Mesendoderm (in vitro differentiated cells): ENCODE measurements at regions not wholly inside any gene's neighbourhood (a gene's known extent, or its start where the extent isn't known, plus 50 kb on each side); places are given as distances from the start of the nearest gene placed in this dataset.
"Not testable (repeated sequence)": the region's sequence is repeated elsewhere in the genome, so short reads cannot be mapped to it uniquely, and the experiment has no call there.

Experiments used
- DNase-seq: peaks from one replicate; pipeline ENCODE4 v3.0.0; 2013
- H2AK5ac ChIP-seq: 2 replicates; pipeline ENCODE4 v1.6.1; 2013; ENCODE audit warnings: low read length, inconsistent platforms
- H2BK120ac ChIP-seq: 2 replicates; pipeline ENCODE4 v1.6.1; 2013; ENCODE audit warnings: low read depth, mild to moderate bottlenecking, low read length, moderate library complexity, mixed read lengths
- H2BK15ac ChIP-seq: replicated peaks from 2 replicates; pipeline ENCODE4 v1.6.1; 2013; ENCODE audit warnings: low read depth, mild to moderate bottlenecking, moderate library complexity
- H2BK5ac ChIP-seq: 2 replicates; pipeline ENCODE4 v1.6.1; 2013; ENCODE audit warnings: low read length, inconsistent platforms
- H3K18ac ChIP-seq: 2 replicates; pipeline ENCODE4 v1.6.1; 2013; ENCODE audit warnings: mild to moderate bottlenecking, low read length, mixed read lengths
- H3K23ac ChIP-seq: one replicate; pipeline ENCODE4 v1.6.1; 2013; ENCODE audit warnings: low read length
- H3K27ac ChIP-seq: 2 replicates; pipeline ENCODE4 v1.5.1; 2013; ENCODE audit warnings: low read depth, mild to moderate bottlenecking, inconsistent platforms, low read length, moderate library complexity
- H3K27me3 ChIP-seq: 2 replicates; pipeline ENCODE4 v1.6.1; 2013; ENCODE audit warnings: low read length, control low read depth, mild to moderate bottlenecking, inconsistent platforms; ENCODE audit not compliant: insufficient read depth, poor library complexity
- H3K36me3 ChIP-seq: 2 replicates; pipeline ENCODE4 v1.6.1; 2013; ENCODE audit warnings: low read length, inconsistent platforms; ENCODE audit not compliant: control insufficient read depth, insufficient read depth
- H3K4ac ChIP-seq: one replicate; pipeline ENCODE4 v1.6.1; 2013; ENCODE audit warnings: low read depth, mild to moderate bottlenecking, low read length, moderate library complexity
- H3K4me1 ChIP-seq: 2 replicates; pipeline ENCODE4 v1.6.1; 2013; ENCODE audit warnings: low read depth, low read length, inconsistent platforms; ENCODE audit not compliant: control insufficient read depth
- H3K4me2 ChIP-seq: 2 replicates; pipeline ENCODE4 v1.6.1; 2013; ENCODE audit warnings: low read length
- H3K4me3 ChIP-seq: 2 replicates; pipeline ENCODE4 v1.5.1; 2013; ENCODE audit warnings: mild to moderate bottlenecking, low read length
- H3K56ac ChIP-seq: one replicate; pipeline ENCODE4 v1.6.1; 2013; ENCODE audit warnings: low read length
- H3K79me1 ChIP-seq: 2 replicates; pipeline ENCODE4 v1.6.1; 2013; ENCODE audit warnings: low read length, inconsistent platforms
- H3K79me2 ChIP-seq: 2 replicates; pipeline ENCODE4 v1.6.1; 2013; ENCODE audit warnings: mild to moderate bottlenecking, low read length; ENCODE audit not compliant: control insufficient read depth, insufficient read depth
- H3K9ac ChIP-seq: 2 replicates; pipeline ENCODE4 v1.6.1; 2013; ENCODE audit warnings: low read length, inconsistent platforms
- H4K5ac ChIP-seq: one replicate; pipeline ENCODE4 v1.6.1; 2013; ENCODE audit warnings: low read length
- H4K8ac ChIP-seq: one replicate; pipeline ENCODE4 v1.6.1; 2013; ENCODE audit warnings: low read depth, mild to moderate bottlenecking, control low read depth, low read length, moderate library complexity
- WGBS: extraction: QIAGEN DNeasy Blood & Tissue Kit; methylation state at CpG from one replicate; pipeline ENCODE4 v1.1.7; 2013; ENCODE audit warnings: low lambda C conversion rate, missing lambda C conversion rate; ENCODE audit not compliant: insufficient coverage; ENCODE audit errors: extremely low coverage; 5-methylcytosine and 5-hydroxymethylcytosine counted together

- Histone ChIP-seq H3K4me3 (no peak overlapping the region), H3K4me1 (no peaks in the 10 kb centered on the region), H3K56ac (no peak overlapping the region), H4K8ac (no peak overlapping the region), H2BK5ac (no peak overlapping the region), H3K4me2 (no peak overlapping the region), H3K4ac (no peak overlapping the region), H2AK5ac (no peak overlapping the region), H3K27me3 (no peaks in the 10 kb centered on the region), H3K9ac (no peak overlapping the region), H2BK120ac (no peak overlapping the region), H3K36me3 (no peaks in the 10 kb centered on the region), H3K18ac (no peak overlapping the region), H2BK15ac (no peak overlapping the region), H3K79me1 (no peaks in the 10 kb centered on the region), H4K5ac (no peak overlapping the region), H3K27ac (no peak overlapping the region), H3K23ac (no peak overlapping the region), H3K79me2 (no peaks in the 10 kb centered on the region)
- DNase-seq = no peak
These were observed 345.6 kb downstream of the ADAMTS20 start for GRCh38 chr12:43206396-43206795.

- no peak overlapping the region for H2BK5ac ChIP-seq
- no peak overlapping the region for H2AK5ac ChIP-seq
- no peak overlapping the region for H3K4me2 ChIP-seq
- no peaks in the 10 kb centered on the region for H3K4me1 ChIP-seq
- no peaks in the 10 kb centered on the region for H3K27me3 ChIP-seq
- H3K79me1 ChIP-seq = no peaks in the 10 kb centered on the region
- no peak overlapping the region for H3K56ac ChIP-seq
- H4K8ac ChIP-seq = no peak overlapping the region
- no peak overlapping the region for H3K23ac ChIP-seq
- H2BK120ac ChIP-seq = no peak overlapping the region
- H3K79me2 ChIP-seq = no peaks in the 10 kb centered on the region
- no peak overlapping the region for H2BK15ac ChIP-seq
- DNase-seq = no peak
- H4K5ac ChIP-seq = no peak overlapping the region
- no peak overlapping the region for H3K18ac ChIP-seq
- no CpG with 5 or more reads among the region's 2 CpGs for WGBS
- no peak overlapping the region for H3K4me3 ChIP-seq
- no peaks in the 10 kb centered on the region for H3K36me3 ChIP-seq
- no peak overlapping the region for H3K4ac ChIP-seq
- no peak overlapping the region for H3K9ac ChIP-seq
- no peak overlapping the region for H3K27ac ChIP-seq
These were observed 353.4 kb downstream of the ADAMTS20 start for GRCh38 chr12:43198608-43199007.

GRCh38 chr12:43196268-43196907 is 355.6 kb downstream of the ADAMTS20 start:
- H3K4me3 ChIP-seq = no peak overlapping the region
- no peak overlapping the region for H3K4ac ChIP-seq
- H2AK5ac ChIP-seq = no peak overlapping the region
- H3K18ac ChIP-seq = no peak overlapping the region
- no peak overlapping the region for H3K27ac ChIP-seq
- no peak overlapping the region for H2BK15ac ChIP-seq
- DNase-seq = no peak
- no peak overlapping the region for H2BK5ac ChIP-seq
- no peak overlapping the region for H2BK120ac ChIP-seq
- no peak overlapping the region for H4K8ac ChIP-seq
- H3K79me2 ChIP-seq = no peaks in the 10 kb centered on the region
- H3K36me3 ChIP-seq = no peaks in the 10 kb centered on the region
- H3K4me2 ChIP-seq = no peak overlapping the region
- H4K5ac ChIP-seq = no peak overlapping the region
- no peak overlapping the region for H3K23ac ChIP-seq
- H3K4me1 ChIP-seq = no peaks in the 10 kb centered on the region
- H3K9ac ChIP-seq = no peak overlapping the region
- no peaks in the 10 kb centered on the region for H3K27me3 ChIP-seq
- no peaks in the 10 kb centered on the region for H3K79me1 ChIP-seq
- H3K56ac ChIP-seq = no peak overlapping the region
- no CpG with 5 or more reads among the region's 2 CpGs for WGBS

- not testable (repeated sequence) for H3K36me3 ChIP-seq
These were observed 358.9 kb downstream of the ADAMTS20 start for GRCh38 chr12:43193096-43193495.

GRCh38 chr12:43192442-43192841 is 359.6 kb downstream of the ADAMTS20 start:
- not testable (repeated sequence) for H3K56ac ChIP-seq, H2AK5ac ChIP-seq, H4K5ac ChIP-seq, H3K27me3 ChIP-seq, H3K27ac ChIP-seq, H2BK5ac ChIP-seq, H2BK120ac ChIP-seq, H3K9ac ChIP-seq, H3K23ac ChIP-seq, H3K4me2 ChIP-seq, H3K4me3 ChIP-seq, DNase-seq, H3K18ac ChIP-seq, H3K79me2 ChIP-seq, H4K8ac ChIP-seq, H2BK15ac ChIP-seq, H3K79me1 ChIP-seq, H3K4ac ChIP-seq, H3K36me3 ChIP-seq, H3K4me1 ChIP-seq
- WGBS = no CpG with 5 or more reads among the region's 2 CpGs

More at GRCh38 chr12:43193096-43193495, 358.9 kb downstream of the ADAMTS20 start:
- H4K8ac ChIP-seq, H3K23ac ChIP-seq, H3K4me2 ChIP-seq, H3K18ac ChIP-seq, H3K27ac ChIP-seq, H2BK5ac ChIP-seq, H2BK15ac ChIP-seq, H2BK120ac ChIP-seq, H3K9ac ChIP-seq, H3K4me1 ChIP-seq, H3K79me2 ChIP-seq, H3K56ac ChIP-seq, H3K79me1 ChIP-seq, DNase-seq, H3K4ac ChIP-seq, H3K27me3 ChIP-seq, H4K5ac ChIP-seq, H3K4me3 ChIP-seq, H2AK5ac ChIP-seq: not testable (repeated sequence)
- no CpG with 5 or more reads among the region's 2 CpGs for WGBS

- no peak overlapping the region for H2BK120ac ChIP-seq
- no peaks in the 10 kb centered on the region for H3K4me1 ChIP-seq
- no peak for DNase-seq
- H4K5ac ChIP-seq = no peak overlapping the region
- H3K23ac ChIP-seq = no peak overlapping the region
- no peak overlapping the region for H2AK5ac ChIP-seq
- H3K79me2 ChIP-seq = no peaks in the 10 kb centered on the region
- no peaks in the 10 kb centered on the region for H3K27me3 ChIP-seq
- H3K36me3 ChIP-seq = no peaks in the 10 kb centered on the region
- no CpG with 5 or more reads among the region's 4 CpGs for WGBS
- H3K56ac ChIP-seq = no peak overlapping the region
- no peak overlapping the region for H2BK5ac ChIP-seq
- H3K79me1 ChIP-seq = no peaks in the 10 kb centered on the region
- H3K4me3 ChIP-seq = no peak overlapping the region
- H3K18ac ChIP-seq = no peak overlapping the region
- no peak overlapping the region for H4K8ac ChIP-seq
- no peak overlapping the region for H3K4me2 ChIP-seq
- no peak overlapping the region for H3K27ac ChIP-seq
- no peak overlapping the region for H3K9ac ChIP-seq
- no peak overlapping the region for H3K4ac ChIP-seq
- no peak overlapping the region for H2BK15ac ChIP-seq
These were observed 371.8 kb downstream of the ADAMTS20 start for GRCh38 chr12:43180242-43180641.
